IPS-11a (cell line): ENCODE measurements at regions not wholly inside any gene's neighbourhood (a gene's known extent, or its start where the extent isn't known, plus 50 kb on each side); places are given as distances from the start of the nearest gene placed in this dataset.

Experiments used
- H3K4me3 ChIP-seq: one replicate; pipeline ENCODE4 v1.5.1; 2013; ENCODE audit warnings: low read depth, low read length, control low read depth

DNA sequence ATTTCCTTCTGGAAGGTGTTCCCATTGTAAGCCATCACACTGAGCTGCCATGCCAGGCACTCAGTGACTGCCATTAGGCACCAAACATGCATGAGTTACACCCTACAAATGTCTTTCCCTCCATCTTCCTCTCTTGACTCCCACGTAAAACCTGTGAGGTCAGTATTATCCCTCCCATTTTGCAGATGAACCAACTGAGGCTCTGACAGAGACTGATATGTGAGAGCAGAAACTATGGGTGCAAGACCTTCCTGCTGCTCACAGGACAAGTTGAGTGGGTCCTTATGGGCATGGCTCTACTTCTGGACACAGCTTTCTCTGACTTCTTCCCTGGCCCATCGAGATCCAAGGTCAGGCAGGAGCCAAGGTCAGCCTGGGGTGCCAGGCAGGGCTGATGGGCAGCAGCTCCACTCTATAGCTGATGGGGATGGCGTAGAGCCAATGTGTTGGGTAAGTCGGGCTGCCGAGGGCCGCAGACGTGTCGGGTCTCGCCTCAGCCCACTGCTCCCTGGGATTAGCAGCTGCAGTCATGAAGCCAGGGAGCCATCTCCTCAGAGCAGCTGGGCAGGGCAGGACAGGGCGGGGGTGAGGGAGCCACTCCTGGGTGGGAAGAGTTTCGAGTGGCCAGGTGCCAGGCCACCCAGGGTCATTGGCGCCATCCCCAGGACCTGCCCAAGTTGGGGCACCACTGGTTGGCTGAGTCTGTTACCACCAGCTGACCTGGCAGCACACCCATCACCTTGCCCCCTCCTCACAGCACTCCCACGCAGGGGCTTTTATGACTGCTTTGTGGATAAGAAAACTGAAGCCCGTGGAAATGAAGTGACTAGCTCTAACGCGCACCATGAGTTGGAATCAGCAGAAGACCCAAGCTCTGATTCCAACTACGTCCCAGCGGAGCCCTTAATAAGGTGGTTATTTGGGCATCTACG lies 117.8 kb upstream of the ZMIZ1 start:
- no peak overlapping the region for H3K4me3 ChIP-seq

DNA sequence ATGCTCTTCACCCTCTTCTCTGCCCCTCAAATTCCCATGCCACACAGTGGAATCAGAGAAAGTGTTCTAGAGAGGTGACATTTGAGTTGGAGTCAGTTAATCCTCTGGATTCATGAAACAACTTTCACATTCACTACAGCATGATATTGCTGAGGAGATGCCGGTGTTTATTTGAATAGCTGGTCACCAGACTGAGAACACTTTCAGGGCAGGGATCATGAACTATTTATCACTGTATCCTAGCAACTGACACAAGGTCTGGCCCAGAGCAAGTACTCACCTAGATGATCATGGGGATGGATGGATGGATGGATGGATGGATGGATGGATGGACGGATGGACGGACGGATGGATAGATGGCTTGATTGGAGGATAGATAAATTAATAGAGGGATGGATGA lies 116.7 kb upstream of the ZMIZ1 start:
- no peak overlapping the region for H3K4me3 ChIP-seq

DNA sequence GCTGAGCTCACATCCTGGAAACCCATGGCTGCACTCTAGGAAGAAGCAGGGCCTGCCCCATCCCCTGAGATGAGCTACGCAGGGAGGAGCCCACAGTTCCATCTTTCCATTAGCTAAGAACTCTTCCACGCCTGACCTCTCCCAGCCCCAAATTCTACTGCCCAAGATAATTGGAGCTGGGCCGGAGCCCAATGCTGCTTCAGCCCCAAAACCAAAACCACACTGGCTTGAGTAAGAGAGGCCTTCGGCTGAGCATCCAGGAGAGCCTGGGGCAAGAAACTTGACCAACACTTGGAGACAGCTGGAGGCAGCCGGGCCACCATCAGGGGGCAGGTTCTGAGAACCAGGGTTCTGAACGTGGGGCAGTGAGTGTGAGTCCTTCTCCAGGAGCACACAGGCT lies 116.1 kb upstream of the ZMIZ1 start:
- H3K4me3 ChIP-seq, result no peak overlapping the region

DNA sequence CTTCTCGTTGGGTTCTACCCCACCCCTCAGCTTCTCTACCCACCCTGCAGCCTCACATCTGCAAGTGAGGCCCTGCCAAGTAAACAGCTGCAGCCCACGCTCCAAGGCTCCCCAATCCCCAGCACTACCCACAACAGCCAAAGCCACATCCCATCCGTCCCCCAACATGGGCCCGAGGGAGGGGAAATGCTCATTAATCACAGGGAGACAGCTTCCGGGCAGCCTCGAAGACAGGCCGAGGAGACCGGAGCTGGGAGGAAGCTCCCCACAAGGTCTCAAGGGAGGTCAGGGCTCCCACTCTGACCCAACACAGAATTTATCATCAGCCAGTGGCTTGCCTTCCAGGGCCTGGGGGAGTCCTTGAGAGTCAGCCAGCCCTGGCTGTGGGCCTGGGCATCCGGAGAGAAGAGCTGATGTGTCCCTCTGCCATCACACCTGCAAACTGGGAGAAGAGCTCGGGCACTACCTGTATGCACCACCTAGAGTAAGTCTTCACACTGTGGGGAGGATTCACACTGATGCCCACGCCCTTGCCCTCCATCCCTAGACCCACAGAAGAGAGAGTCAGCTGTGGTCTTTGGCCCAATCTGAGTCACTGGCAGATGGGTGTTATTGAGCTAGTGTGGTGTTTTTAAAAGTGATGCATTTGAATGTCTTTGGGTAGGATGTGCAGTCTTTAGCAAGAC lies 115.5 kb upstream of the ZMIZ1 start:
- H3K4me3 ChIP-seq, result no peak overlapping the region

DNA sequence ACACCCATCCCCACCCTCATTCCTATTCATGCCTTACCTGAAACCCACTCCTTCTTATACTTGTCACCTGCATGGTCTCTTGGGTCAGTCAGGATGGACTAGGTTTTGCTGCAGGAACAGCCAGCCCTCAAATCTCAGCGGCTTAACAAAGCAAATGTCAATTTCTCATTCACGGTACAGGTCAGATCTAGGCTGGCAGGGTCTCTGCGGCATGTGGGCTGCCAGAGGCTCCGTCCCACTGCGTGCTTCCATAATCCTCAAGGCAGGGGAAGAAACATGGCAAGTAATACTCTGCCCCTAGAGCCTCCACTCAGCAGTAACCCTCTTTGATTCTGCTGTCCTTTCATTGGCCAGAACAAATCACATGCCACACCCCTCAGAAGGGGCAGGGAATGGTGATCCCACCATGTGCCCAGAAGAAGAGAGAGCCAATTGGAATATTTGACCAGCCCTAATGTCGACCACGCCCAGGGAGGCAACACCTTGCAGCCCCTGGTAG lies 114.9 kb upstream of the ZMIZ1 start:
- H3K4me3 ChIP-seq, result no peak overlapping the region

DNA sequence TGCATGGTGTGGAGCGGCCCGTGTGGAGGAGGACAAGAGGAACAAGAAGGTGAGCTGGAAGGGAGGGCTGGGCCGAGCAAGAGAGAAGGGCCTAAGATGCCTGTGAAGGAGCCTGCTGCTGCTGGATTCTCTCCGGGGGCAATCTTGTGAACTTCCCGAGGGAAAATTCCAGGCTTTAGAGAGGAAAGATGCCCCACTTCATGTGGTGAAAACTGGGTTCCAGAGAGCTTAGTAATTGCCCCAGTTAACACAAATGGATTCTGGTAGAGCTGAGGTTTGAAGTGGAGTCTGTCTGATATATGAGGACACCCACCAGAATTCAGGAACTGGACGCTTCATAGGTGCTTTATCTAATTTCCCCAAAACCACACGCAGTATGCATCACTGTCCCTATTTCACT lies 114.1 kb upstream of the ZMIZ1 start:
- no peak overlapping the region for H3K4me3 ChIP-seq

DNA sequence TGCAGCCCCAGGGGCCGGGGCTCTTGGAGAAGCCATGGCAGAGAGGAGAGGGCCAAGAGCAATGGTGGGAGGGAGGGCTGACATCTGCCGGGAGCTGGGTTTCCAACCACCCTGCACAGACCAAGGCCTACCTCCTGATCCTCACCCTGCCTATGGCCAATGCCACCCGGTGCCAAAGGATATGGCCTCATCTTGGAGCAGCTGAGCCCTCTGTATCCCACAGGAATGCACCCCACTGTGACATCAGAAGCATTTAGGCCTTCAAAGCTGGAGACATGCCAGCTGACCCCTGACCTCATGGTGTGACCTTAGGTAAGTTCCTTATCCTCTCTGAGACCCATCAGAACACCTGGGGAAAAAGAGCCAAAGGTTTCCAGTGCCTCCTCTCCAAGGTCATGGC lies 113.6 kb upstream of the ZMIZ1 start:
- H3K4me3 ChIP-seq, result no peak overlapping the region

DNA sequence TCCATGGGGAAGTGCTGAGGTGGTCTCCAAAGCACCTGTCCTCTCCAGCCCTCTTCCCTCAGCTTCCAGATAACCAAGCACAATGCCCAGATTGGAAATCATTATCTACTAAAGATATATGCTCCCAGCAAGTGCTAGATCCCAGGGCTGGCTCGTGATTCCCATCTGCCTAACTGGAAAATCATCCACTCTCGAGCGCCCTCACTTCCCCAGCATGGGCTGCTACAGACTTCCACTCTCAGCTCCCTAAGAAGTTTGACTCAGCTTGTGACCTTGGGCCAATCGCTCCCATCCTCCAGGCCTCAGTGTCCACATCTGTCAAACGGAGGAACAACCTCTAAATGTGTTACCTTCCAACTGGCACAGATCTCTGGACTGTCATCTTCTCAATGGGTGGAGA lies 112.4 kb upstream of the ZMIZ1 start:
- no peak overlapping the region for H3K4me3 ChIP-seq

DNA sequence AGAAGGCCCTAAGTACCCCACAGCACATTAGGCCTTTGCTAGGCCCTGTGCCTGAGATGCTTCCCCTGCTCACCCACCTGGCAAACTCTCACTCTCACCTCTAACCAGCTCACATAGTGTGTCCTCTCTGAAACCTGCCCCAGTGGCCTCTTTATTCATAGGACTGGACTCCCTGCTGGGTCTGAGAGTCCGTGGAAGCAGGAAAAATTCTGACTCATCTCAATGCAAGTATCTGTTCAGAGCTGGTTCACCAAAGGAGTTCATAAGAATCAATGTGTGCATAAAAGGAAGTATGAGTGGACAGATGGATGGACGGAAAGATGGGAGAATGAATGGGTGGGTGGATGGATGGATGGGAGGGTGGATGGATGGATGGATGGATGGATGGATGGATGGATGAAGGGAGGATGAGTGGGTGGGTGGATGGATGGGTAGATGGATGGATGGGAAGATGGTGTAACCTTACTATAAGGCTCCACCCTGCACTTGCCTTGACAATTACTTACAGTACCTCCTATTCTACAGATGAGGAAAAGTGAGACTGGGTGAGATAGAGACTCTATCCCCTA lies 111.2 kb upstream of the ZMIZ1 start:
- no peak overlapping the region for H3K4me3 ChIP-seq

DNA sequence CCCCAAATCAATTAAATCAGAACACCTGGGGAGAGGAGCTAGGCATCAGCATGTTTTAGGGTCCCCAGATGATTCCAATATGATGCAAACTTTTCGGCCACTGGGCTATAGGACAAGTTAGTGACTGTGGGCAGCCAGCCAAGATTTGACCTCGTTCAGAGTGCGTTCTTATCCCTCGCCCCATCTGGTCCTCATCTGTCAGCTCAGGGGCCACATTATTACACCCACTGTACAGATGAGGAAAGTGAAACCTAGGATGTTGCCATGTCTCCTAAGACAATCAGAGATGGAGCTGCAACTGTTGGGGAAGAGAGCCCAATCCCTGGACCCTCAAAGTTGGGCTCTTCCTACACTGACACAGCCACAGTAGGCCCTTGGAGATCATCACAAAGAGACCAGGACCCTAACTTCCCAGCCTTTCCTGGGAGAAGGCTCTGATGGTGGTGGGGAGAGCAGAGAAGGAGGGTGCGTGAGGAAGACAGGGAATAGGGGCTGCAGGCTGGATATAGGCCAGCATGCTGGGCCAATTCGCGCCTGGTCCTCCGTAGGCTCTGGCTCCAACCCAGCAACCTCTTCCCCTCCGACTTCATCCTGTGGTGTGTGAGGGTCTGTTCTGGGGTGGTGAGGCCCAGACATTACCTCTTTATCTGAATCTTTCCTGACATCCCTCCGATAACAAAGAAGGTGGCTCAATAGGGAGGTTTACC lies 109.4 kb upstream of the ZMIZ1 start:
- no peak overlapping the region for H3K4me3 ChIP-seq

DNA sequence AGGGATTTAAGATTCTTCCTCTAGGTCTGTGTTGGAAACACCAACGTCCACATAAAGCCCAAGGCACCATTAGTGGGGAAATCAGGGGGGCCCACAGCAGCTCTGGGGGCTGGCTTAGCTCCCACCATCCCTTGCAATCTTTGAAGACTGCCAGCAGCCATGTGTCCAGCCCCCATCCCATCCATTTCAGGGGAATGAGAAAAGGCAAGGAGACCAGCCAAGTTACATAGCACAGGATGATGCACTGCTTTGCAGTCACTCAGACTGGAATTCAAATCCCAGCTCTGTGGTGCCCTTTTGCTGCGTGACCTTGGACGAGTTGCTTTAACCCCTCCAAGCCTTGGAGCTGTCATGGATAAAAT lies 108.9 kb upstream of the ZMIZ1 start:
- no peak overlapping the region for H3K4me3 ChIP-seq

DNA sequence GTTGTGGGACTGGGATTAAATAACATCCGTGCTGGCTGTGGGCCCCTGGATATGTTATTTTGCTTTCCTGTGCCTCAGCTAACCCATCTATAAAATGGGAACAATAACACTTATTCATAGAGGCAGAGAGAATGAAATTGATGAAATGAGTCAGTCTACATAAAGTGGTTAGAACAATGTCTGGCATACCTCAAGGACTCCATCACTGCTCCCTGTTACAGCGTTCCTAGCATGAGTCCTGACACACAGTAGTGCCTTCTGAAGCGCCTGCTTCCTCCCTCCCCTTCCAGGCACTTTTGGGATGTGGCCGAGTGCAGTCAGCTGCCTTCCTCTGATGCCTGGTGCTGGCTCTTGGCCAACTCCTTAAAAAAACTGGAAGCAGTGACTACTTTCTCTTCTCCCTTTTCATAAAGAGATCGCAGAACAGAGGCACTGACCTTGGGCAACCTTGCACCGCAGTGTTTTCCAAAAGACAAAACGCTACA lies 108.4 kb upstream of the ZMIZ1 start:
- no peak overlapping the region for H3K4me3 ChIP-seq

DNA sequence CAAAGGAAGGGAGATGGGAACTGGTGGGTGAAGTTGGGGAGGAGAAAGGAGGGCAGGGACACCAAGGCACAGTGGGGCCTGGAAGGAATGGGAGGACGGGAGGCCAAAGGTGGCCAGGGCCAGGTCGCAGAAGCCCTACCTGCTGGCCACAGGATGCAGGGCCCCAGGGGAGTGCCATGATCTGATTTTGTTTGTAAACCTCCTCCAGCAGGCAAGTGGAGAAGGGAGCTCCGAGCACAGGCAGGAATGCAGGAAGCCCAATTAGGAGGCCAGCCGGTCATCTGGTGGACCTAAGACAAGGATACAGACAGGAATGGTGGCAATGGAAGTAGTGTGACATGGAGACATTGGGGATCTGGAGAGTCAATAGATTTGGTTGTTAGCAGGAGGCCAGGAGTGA lies 107.0 kb upstream of the ZMIZ1 start:
- no peak overlapping the region for H3K4me3 ChIP-seq

DNA sequence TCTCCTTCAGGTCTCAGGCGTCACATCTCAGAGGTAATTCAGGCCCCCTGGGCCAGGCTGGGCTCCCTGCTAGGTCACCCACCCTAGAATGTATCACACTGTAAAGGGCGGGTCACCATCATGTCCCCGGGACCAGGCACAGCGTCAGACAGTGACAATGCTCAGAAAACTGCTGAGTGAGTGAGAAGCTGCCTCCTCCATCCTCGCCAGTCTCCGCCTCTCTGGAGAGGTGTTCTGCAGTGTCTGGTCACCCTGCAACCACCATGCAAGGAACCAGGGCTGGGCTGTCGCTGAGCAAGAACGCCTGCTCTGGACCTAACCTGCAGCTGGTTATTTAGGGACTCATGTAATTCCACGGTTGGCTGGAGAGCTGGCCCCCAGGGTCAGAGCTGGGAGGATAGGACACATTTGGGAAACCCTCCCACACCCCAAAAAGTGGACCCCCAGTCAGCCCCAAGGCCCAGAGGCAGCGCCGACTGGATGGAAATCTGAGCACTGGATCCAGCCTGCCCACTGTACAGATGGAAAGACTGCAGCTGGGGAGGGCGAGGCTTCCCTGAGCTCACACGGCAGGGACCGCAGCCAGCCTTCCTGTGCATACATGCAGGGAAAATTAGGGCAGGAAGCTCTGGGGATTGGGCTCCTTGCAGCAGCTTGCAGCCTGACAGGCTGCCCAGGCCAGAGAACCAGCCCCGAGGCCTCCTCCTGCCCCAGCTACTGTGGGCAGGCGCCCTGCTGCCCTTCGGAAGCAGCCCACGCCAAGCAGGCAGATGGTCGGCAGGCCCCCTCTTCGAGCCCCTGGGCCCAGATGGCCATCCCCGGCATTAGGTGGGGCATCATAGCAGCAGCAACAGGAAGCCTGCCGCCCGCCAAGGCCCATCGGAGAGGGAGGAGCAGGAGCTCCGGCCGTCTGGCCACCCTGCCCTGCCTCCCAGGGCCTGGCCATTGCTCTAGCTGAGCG lies 105.4 kb upstream of the ZMIZ1 start:
- no peak overlapping the region for H3K4me3 ChIP-seq

DNA sequence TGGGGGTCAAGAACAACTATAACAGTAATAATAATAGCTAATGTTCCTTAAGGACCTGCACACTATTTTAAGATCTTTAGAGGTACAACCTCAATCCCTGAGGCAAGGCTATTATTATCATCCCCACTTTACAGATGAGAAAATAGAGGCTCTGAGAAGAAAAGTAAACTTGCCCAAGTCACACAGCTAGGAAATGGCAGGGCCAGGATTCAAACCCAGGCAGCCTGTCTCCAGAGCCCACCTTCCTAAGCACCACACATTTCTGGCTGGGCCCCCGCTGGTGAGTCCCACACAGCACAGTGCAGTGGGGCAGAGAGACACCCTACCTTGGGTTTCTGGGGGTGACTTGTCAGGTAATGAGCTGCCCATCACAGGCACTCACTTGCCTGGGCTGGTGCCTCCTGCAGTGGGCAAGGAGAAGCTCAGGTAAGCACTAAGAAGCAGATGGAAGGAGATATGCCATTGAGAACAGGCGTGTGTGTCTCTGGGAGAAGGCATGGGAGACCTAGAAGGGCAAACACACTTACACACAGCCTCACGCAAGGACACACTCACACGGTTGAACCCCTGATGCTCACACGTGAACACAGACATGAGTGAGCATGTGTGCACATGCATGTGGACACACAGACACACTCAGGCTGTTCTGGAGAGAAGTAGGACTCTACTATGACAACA lies 104.4 kb upstream of the ZMIZ1 start:
- no peak overlapping the region for H3K4me3 ChIP-seq

DNA sequence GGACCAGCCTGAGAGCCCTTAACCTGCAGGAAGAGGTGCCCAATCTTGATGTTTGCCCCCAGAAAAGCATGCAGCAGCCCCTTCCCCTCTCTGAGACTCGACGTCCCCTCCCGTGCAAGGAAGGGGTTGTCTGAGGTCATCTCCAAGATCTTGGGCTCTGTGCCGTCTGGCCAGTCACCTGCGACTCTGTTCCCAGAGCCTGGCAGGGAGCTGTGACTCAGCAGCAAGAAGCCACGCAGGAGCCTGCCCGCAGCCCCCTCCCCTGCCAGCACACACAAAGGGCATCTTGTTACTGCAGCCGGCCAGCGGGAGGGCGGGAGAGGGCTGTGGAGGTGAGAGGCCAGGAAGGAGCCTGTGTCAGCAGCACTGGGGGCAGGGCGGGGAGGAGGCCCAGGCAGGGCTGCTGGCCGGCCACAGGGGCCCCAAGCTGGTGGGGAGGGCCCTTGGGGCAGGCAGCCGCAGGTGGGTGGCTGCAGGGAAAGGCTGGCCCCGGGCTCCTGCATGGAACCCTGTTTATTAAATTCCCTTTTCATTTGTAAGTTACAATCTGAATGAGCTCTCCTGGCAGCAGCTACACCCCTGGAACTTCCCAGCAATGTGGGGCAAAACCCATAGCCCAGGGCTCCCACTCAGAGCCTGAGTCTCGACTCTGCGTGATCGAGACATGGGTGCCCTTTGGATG lies 103.7 kb upstream of the ZMIZ1 start:
- no peak overlapping the region for H3K4me3 ChIP-seq

DNA sequence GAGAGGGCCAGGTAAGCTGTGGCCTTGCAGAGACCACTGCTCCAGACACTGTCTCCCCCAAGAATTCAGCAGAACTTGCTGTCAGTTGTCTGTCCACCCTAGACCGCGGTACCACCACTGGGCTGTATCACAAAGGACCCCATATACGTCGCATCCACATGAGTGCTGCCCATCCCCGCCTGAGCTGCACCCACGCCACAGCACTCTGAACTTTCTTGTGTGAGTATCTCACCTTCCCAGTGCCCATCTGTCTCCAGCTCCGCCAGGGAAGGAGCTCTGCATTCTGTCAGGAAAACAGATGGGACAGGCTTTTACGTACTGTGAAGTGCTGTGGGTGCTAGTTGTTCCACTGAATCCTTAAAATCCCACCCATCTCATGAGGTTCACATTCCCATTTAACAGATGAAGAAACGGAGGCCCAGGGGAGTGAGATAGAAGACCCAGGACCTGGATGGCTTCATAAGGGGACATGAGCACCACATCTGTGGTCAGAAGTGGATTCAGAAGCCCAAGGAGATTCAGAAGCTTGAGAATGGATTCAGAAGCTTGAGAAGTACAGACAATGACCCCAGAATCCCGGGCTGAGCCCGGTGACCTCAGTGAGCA lies 102.5 kb upstream of the ZMIZ1 start:
- H3K4me3 ChIP-seq, result no peak overlapping the region

DNA sequence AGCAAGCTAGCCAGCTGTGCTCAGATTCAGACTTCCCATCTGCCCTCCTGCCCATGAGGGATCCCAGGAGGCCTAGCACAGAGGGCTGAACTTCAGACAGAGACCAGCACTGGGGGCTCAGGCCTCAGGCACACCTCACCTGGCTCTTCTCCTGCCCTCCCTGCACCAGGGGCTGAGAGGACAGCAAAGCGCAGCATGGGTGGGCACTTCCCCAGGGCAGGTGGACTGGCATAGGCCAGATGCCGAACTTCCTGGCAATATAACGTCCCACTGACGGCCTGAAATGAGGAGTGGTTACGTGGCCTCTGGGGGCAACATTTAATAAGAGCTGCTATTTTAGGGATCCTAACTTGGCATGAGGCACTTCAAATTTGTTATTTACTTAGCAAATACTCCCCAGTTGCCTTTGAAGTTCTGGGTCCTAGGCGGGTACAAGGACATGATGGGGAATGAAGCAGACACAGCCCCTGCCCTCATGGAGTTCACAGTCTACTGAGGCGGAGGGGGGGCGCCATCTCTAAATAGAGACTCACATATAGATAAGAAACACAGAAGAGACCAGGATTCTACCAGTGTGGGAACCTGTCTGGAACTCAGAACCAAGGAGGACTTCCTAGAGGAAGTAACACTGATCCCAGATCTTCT lies 101.8 kb upstream of the ZMIZ1 start:
- no peak overlapping the region for H3K4me3 ChIP-seq
